GM21423 (cell line): ENCODE measurements at regions not wholly inside any gene's neighbourhood (a gene's known extent, or its start where the extent isn't known, plus 50 kb on each side); places are given as distances from the start of the nearest gene placed in this dataset.

Source experiments
- ATAC-seq: cut with Tn5 transposase; IDR thresholded peaks from one replicate; pipeline ENCODE4 v1.9.1; 2021; ENCODE audit warnings: mild to moderate bottlenecking, moderate library complexity; ENCODE audit not compliant: unreplicated experiment

DNA sequence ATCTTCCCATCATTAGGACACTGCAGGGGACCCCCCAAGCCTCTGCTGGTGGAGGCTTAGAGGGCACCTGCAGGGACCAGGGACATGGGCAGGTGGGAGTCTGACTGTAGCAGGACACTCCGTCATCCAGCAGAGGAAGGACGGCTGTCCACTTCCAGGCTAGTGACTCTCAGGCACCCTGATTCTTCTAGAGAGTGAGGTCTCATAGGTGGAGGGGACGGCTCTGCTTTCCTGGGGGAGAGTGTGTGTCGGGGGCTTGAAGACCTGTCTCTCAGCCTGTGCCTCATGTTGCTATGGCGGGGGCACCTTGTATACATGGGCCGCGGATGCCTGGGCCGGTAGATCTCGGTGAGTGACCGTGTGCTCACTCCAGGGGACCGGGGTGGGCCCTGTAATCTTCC, 1116.6 kb downstream of the BRD1 start:
- no peak for ATAC-seq

- ATAC-seq, result no peak
Observed at GRCh38 chr22:48710410-48710809, 1117.3 kb downstream of the BRD1 start.

- ATAC-seq, result no peak
Observed at GRCh38 chr22:48709976-48710375, 1117.7 kb downstream of the BRD1 start.

GRCh38 chr22:48709453-48709852, 1118.2 kb downstream of the BRD1 start:
- ATAC-seq, result no peak

- ATAC-seq, result no peak
Observed at GRCh38 chr22:48708558-48709245, 1119.0 kb downstream of the BRD1 start.

DNA sequence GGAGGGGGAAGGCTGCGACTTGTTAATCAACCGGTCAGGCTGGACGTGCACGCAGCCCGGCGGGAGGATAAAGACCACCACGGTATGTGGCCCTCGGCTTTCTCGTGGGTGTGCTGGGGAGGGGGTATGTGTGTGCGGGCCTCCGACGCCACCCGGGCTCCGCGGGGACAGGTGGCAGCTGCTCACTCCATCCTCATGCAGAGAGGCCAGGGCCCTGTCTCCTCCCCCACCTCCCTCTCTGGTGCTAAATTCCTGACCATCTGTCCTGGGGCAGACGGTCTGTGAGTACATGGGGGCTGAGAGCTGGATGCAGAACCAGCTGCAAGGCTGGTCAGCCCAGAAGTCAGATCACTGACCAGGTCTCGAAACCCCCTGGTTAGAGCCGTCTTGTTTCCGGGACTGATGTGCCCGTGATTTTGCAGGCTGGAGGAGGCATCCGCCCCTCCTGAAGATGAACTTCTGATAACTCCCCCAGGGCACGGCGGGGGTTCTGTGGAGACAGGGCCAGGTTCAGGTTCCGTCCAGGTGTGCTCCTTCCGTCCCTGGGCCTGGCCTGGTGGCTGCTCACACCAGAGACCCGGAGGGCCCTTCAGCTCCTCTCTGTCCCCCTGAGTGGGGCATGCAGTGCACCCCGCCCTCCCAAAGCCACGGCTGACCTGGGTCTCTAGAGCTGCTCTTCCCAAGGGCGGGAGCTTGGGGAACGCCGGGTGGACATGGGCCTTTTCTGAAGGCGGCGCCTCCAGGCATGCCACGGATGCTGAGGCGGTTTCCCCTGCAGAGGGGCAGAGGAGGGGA, 1119.7 kb downstream of the BRD1 start:
- no peak for ATAC-seq

DNA sequence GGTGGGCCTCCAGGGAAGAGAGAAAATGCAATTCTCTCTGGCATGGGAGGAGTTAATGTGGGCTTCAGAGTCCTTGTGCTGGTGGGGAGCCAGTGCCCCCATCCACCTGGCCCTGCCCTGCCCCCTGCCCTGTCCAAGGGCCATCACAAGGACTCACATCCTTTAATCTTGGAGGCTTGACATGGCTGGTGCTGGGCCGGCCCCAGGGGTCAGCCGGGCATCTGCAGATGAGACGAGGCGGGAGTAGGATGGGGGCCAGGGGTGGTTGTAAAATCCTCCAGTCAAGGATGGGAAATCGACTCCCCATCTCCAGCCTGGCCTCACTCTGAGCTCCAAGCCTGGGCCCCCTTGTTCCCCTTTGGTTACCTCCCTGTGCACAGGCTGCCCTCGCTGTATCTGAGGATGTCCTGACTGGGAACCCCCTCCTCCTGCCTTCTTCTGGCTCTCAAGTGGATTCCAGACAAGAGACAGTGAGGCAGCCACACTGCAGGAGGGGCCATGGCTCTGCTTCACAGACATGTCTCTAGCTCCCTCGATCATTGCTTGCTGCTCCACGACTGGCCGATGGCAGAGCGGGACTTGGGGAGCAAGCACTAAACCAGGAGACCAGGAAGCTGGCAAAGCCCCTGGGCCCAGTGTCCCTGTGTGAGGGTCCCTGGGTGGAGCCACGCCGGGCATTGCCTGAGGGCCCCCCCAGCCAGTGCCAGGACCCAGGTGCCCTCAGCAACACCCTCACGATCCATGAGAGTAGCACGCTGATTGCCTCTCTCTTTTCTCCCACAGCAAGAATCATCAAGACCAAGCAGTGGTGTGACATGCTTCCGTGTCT, 1120.5 kb downstream of the BRD1 start:
- ATAC-seq, result no peak

- no peak for ATAC-seq
Observed at GRCh38 chr22:48705917-48706605, 1121.6 kb downstream of the BRD1 start.

DNA sequence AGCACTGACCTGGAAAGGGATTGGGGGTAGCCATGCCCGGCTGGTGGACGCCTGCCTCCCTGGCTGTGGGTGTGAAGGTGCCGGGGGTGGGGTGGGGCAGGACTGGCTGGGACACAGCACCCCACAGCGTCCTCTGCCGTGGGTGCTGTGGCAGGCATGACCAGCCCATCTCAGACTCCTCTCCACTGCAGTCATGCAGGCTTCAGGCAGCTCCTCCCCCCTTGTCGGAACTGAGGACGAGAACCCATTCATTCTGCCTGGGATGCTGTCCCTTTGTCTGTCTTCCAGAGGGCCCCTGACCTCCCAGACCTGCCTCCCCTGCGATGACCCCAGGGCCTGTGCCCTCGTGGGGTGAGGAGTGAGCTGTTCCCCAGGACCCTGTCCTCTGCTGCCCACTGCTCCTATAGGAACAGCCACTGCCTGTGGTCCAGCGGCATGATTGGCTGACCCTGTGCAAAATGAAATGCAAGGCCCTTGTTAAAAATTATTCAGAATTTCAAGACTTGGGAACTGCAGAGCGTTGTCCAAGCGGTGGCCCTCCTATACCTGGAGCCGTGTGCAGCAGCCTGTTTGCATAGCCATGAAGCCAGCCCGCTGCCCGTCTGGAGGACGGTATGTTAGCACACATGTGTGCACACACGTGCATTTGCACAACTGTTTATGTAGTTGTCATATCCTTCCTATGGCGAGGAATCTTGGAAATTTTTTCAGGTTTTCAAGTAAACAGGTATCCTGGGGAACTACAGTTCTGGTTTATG, 1122.3 kb downstream of the BRD1 start:
- ATAC-seq, result no peak

GRCh38 chr22:48704335-48704734, 1123.3 kb downstream of the BRD1 start:
- ATAC-seq, result no peak

GRCh38 chr22:48703265-48703941, 1124.3 kb downstream of the BRD1 start:
- no peak for ATAC-seq

DNA sequence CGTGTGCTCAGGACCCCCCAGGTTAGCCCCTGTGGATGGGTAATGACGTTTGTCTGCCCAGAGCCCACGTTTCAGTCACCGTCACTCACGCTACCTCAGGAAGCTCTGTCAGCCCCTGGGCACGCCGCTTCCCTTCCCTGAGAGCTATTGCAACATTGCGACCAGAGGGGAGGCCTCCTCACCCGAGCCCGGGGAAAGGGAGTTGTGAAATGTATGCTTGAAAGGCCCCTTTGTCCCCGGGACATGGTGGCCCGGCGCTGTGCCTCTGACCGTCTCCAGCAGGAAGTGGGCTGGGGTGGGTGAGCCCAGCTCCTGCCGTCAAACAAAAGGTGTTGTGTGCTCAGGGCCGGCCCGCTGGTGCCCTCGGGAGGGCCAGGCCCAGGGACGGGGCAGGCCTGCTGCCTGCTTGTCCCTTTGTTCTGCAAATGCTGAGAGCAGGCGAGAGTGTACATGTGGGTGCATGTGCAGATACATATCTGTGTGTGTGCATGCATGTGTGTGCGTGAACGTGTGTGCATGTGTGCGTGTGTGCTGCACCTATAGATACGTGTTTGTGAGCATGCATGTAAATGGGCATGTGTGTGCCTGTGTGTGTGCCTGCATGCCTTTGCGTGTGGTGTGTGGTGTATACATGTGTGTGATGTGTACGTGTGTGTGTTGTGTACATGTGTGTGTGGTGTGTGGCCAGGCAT, 1125.0 kb downstream of the BRD1 start:
- no peak for ATAC-seq

DNA sequence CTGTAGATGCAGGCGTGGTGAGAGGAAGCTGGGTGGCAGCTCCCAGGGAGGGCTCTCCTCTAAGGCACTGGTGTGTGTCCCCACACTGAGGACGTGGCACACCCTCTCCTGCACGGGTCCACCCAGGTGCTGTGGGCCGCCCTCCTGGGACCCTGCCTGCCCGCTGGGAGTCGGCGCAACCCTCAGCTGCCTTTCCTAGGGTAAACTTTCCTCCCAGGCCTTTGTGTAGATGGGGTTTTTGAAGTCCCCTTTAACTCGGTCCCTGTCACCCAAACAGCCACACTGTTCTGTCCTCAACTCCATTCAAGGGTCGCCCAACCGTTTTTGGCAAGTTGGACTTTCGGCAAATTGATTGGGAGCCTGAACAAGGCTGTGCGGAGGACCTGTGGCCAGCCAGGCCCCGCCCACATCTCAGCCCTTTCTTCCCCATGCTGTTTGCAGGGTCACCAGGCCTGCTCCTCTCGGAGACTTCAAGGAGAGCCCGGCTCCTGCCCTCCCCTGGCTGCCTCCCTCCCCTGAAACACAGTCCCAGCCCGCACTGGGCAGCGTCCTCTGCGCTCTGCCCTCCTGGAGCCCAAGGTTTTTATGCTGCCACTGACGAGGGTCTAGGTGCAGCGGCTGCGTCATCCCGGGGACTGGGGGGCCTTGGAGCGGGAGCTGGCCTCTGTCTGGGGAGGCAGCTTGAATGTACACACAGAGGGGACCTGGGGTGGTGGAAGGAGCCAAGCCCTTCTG, 1126.2 kb downstream of the BRD1 start:
- ATAC-seq, result no peak

DNA sequence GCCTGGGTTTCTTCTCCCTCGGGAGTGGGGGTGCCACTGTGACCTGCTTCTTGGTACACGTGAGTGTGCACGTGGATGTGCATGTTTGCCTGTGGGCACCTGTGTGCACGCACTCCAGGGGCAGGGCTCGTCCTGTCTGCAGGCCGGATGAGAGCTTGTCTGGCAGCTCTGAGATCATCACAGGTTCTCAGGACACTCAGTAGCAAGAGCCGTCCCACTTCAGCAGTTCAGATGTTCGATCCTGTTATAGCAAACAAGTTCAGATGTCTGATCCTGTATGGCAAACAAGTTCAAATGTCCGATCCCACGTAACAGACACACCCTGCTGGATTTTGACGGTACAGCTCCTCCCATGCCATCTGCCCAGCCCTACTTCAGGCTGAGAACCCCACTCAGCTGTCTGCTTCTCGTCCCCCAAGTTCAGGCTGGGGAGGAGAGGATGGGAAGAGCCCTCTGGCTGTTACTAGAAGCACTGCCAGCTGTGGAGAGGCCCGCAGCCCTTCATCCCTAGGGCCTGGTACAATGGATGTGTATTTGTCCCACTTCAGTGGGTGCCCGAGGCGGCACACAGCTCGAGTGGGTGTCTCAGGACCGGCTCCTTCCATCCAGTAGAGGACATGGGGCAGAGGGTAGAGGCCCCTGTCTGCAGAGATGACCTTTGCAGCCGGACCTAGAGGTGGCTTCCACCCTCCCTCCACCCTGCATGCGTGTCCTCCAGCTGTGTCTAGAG, 1126.9 kb downstream of the BRD1 start:
- no peak for ATAC-seq

DNA sequence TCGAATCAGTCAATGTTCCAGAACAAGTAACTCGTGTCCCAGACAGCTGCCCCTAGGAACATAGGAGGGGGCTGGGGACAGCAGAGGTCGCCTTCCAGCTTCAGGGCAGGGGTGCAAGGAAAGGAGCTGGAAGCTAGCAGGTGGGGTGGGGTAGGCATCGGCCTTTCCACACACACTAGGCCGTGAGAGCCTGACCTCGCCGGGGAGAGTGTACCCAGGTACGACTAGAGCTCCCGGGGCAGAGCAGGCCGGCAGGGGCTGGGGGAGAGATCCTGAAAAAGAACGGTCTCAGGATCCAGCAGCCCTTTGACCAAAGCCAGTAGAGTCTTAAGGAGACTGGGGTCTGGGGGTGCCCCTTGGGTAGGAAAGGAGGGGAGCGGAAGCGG, 1127.5 kb downstream of the BRD1 start:
- no peak for ATAC-seq

- no peak for ATAC-seq
Observed at GRCh38 chr22:48699511-48699910, 1128.2 kb downstream of the BRD1 start.

DNA sequence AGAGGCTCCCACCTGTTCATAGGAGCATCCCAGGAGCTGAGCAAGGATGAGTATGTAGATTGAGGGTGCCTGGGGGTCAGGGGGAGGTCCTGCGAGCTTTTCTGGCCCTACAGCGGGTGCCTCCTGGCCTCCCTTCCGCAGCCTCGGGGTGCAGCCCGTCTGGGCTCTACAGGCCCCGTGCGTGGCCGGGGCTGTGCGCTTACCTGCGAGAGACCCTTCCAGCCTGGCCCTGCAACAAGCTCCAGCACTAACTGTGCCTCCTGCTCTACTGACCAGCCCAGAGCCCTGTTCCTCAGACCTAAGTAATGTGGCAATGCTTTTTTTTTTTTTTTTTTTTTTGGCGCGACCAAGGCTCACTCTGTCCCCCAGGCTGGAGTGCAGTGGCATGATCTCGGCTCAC, 1129.1 kb downstream of the BRD1 start:
- ATAC-seq, result no peak
